ENCODE measurements at regions not wholly inside any gene's neighbourhood (a gene's known extent, or its start where the extent isn't known, plus 50 kb on each side); places are given as distances from the start of the nearest gene placed in this dataset.

GRCh38 chr10:21217107-21217506 lies 308.4 kb downstream of the SKIDA1 start:
- H3K9ac ChIP-seq (ENCODE audit: insufficient read depth, low read length), result no peak overlapping the region

GRCh38 chr10:21214329-21214728 lies 311.2 kb downstream of the SKIDA1 start:
- H3K9me3 ChIP-seq (ENCODE audit: control insufficient read depth, insufficient read depth, low read depth, low read length), result no peaks in the 10 kb centered on the region
- no peaks in the 10 kb centered on the region for H3K36me3 ChIP-seq (ENCODE audit: control insufficient read depth, insufficient read depth, low read length)
- H4K20me1 ChIP-seq (ENCODE audit: control insufficient read depth, extremely low read depth, insufficient read depth, low read length), result no peaks in the 10 kb centered on the region
- no peak for DNase-seq (ENCODE audit: low read depth in 2 of 2)
- H3K27me3 ChIP-seq (ENCODE audit: control insufficient read depth, insufficient read depth, low read length), result no peaks in the 10 kb centered on the region
- TF ChIP-seq CTCF (conservative IDR thresholded peaks at IDR 0.05 in 1 of 2, IDR thresholded peaks at IDR 0.05 in 1 of 2; ENCODE audit: low read depth in 1 of 2, low read length in 2 of 2), result no peak
- TF ChIP-seq EZH2 (IDR thresholded peaks at IDR 0.05; ENCODE audit: low read length, missing control alignments), result no peak
- H3K9ac ChIP-seq (ENCODE audit: insufficient read depth, low read length), result no peak overlapping the region
- no peak overlapping the region for H3K27ac ChIP-seq (ENCODE audit: insufficient read depth, low read length)
- H3K79me2 ChIP-seq (ENCODE audit: control insufficient read depth, insufficient read depth, low read length), result no peaks in the 10 kb centered on the region
- H3K4me3 ChIP-seq (replicated peaks in 1 of 4; ENCODE audit: control extremely low read depth in 1 of 4, insufficient read depth in 1 of 4, low read depth in 3 of 4, low read length in 4 of 4), result no peak overlapping the region
- no peak overlapping the region for H3K4me2 ChIP-seq (ENCODE audit: extremely low read depth, insufficient read depth, low read length)
- no peak overlapping the region for H2AFZ ChIP-seq (ENCODE audit: low read length)
- no peaks in the 10 kb centered on the region for H3K4me1 ChIP-seq (ENCODE audit: control insufficient read depth, extremely low read depth, insufficient read depth, low read length)

More at GRCh38 chr10:21217107-21217506, 308.4 kb downstream of the SKIDA1 start:
- no peak overlapping the region for H3K4me3 ChIP-seq (replicated peaks in 1 of 4; ENCODE audit: control extremely low read depth in 1 of 4, insufficient read depth in 1 of 4, low read depth in 3 of 4, low read length in 4 of 4)
- no peaks in the 10 kb centered on the region for H3K36me3 ChIP-seq (ENCODE audit: control insufficient read depth, insufficient read depth, low read length)
- TF ChIP-seq EZH2 (IDR thresholded peaks at IDR 0.05; ENCODE audit: low read length, missing control alignments), result no peak
- H4K20me1 ChIP-seq (ENCODE audit: control insufficient read depth, extremely low read depth, insufficient read depth, low read length), result no peaks in the 10 kb centered on the region
- H3K27me3 ChIP-seq (ENCODE audit: control insufficient read depth, insufficient read depth, low read length), result no peaks in the 10 kb centered on the region
- no peaks in the 10 kb centered on the region for H3K79me2 ChIP-seq (ENCODE audit: control insufficient read depth, insufficient read depth, low read length)
- DNase-seq (ENCODE audit: low read depth in 2 of 2), result no peak
- no peak overlapping the region for H2AFZ ChIP-seq (ENCODE audit: low read length)
- no peaks in the 10 kb centered on the region for H3K9me3 ChIP-seq (ENCODE audit: control insufficient read depth, insufficient read depth, low read depth, low read length)
- no peak overlapping the region for H3K27ac ChIP-seq (ENCODE audit: insufficient read depth, low read length)
- H3K4me2 ChIP-seq (ENCODE audit: extremely low read depth, insufficient read depth, low read length), result no peak overlapping the region
- H3K4me1 ChIP-seq (ENCODE audit: control insufficient read depth, extremely low read depth, insufficient read depth, low read length), result no peaks in the 10 kb centered on the region

- Histone ChIP-seq H3K9ac (ENCODE audit: insufficient read depth, low read length) (no peak overlapping the region), H3K79me2 (ENCODE audit: control insufficient read depth, insufficient read depth, low read length) (no peaks in the 10 kb centered on the region), H3K36me3 (ENCODE audit: control insufficient read depth, insufficient read depth, low read length) (no peaks in the 10 kb centered on the region), H4K20me1 (ENCODE audit: control insufficient read depth, extremely low read depth, insufficient read depth, low read length) (no peaks in the 10 kb centered on the region), H3K4me2 (ENCODE audit: extremely low read depth, insufficient read depth, low read length) (no peak overlapping the region), H3K27me3 (ENCODE audit: control insufficient read depth, insufficient read depth, low read length) (no peaks in the 10 kb centered on the region), H3K9me3 (ENCODE audit: control insufficient read depth, insufficient read depth, low read depth, low read length) (no peaks in the 10 kb centered on the region), H2AFZ (ENCODE audit: low read length) (no peak overlapping the region), H3K4me3 (replicated peaks in 1 of 4; ENCODE audit: control extremely low read depth in 1 of 4, insufficient read depth in 1 of 4, low read depth in 3 of 4, low read length in 4 of 4) (no peak overlapping the region), H3K27ac (ENCODE audit: insufficient read depth, low read length) (no peak overlapping the region), H3K4me1 (ENCODE audit: control insufficient read depth, extremely low read depth, insufficient read depth, low read length) (no peaks in the 10 kb centered on the region)
- no peak for TF ChIP-seq EZH2 (IDR thresholded peaks at IDR 0.05; ENCODE audit: low read length, missing control alignments)
- no peak for TF ChIP-seq CTCF (conservative IDR thresholded peaks at IDR 0.05 in 1 of 2, IDR thresholded peaks at IDR 0.05 in 1 of 2; ENCODE audit: low read depth in 1 of 2, low read length in 2 of 2)
- DNase-seq (ENCODE audit: low read depth in 2 of 2), result no peak
Observed at GRCh38 chr10:21213381-21213780, 312.1 kb downstream of the SKIDA1 start.
